Breast epithelium (tissue), 3 donors: ENCODE measurements at regions not wholly inside any gene's neighbourhood (a gene's known extent, or its start where the extent isn't known, plus 50 kb on each side); places are given as distances from the start of the nearest gene placed in this dataset.

ENCODE experiments used
- CTCF ChIP-seq, 3 donors: fragments of 450-650 bp; IDR thresholded peaks; one replicate each; pipeline ENCODE4 v1.5.1; 2016 to 2017; ENCODE audit warnings: antibody characterized with exemption in 3 of 3, mild to moderate bottlenecking in 3 of 3, moderate library complexity in 3 of 3
- POLR2A ChIP-seq: fragments of 450-650 bp; IDR thresholded peaks from one replicate; pipeline ENCODE4 v1.6.1; 2016; ENCODE audit warnings: antibody characterized with exemption, mild to moderate bottlenecking, moderate library complexity
- POLR2AphosphoS5 ChIP-seq, 3 donors: sonication (generic); formaldehyde crosslinking; IDR thresholded peaks; one replicate each; pipeline ENCODE4 v1.6.1; 2017; ENCODE audit warnings: antibody characterized with exemption in 3 of 3

DNA sequence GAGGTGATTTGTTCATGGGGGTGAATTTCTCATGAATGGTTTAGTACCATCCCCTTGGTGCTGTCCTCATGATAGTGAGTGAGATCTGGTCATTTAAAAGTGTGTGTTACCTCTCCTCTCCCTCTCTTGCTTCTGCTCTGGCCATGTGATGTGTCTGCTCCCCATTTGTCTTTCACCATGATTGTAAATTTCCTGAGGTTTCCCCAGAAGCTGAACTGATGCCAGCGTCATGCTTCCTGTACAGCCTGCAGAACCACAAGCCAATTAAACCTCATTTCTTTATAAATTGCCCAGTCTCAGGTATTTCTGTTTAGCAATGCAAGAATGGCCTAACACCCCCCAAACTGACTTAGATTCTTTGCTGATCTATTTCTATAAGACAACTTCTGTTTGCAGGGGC is 249.4 kb upstream of the B3GALT2 start:
- no peak for TF ChIP-seq CTCF (IDR thresholded peaks at IDR 0.05)
- no peak for TF ChIP-seq POLR2AphosphoS5 (IDR thresholded peaks at IDR 0.05)
- TF ChIP-seq POLR2A: no peak
